ENCODE measurements at regions not wholly inside any gene's neighbourhood (a gene's known extent, or its start where the extent isn't known, plus 50 kb on each side); places are given as distances from the start of the nearest gene placed in this dataset.

- H3K36me3 ChIP-seq (ENCODE audit: control insufficient read depth in 4 of 4, insufficient read depth in 3 of 4, low read depth in 1 of 4, low read length in 3 of 4), result no peaks in the 10 kb centered on the region
- DNase-seq (ENCODE audit: low spot score), result no peak
- 86% methylated on average over 2 of the region's 2 CpGs for WGBS
- H3K4me3 ChIP-seq (ENCODE audit: low read depth in 1 of 3, low read length in 3 of 3), result no peak overlapping the region
- H3K9ac ChIP-seq (ENCODE audit: low read depth in 1 of 2, low read length in 2 of 2), result no peak overlapping the region
- no peak for TF ChIP-seq TAF1 (conservative IDR thresholded peaks at IDR 0.05)
- no peak for TF ChIP-seq FOXA1 (IDR thresholded peaks at IDR 0.05)
- no peak for TF ChIP-seq YY1 (IDR thresholded peaks at IDR 0.05)
- no peak for TF ChIP-seq EGR1 (IDR thresholded peaks at IDR 0.05; ENCODE audit: low read depth in 2 of 2)
- no peak for TF ChIP-seq JUND (IDR thresholded peaks at IDR 0.05)
- no peak for TF ChIP-seq ZBTB33 (IDR thresholded peaks at IDR 0.05)
- TF ChIP-seq SP1 (IDR thresholded peaks at IDR 0.05), result no peak
- TF ChIP-seq GABPA (IDR thresholded peaks at IDR 0.05 in 1 of 2, conservative IDR thresholded peaks at IDR 0.05 in 1 of 2), result no peak
- TF ChIP-seq FOXA2 (IDR thresholded peaks at IDR 0.05), result no peak
- H3K4me1 ChIP-seq (ENCODE audit: control insufficient read depth in 4 of 4, insufficient read depth in 4 of 4, low read length in 3 of 4), result peaks cover 0 to under 1% (median 0%) of the 10 kb centered on the region in 4 donors
- H3K27me3 ChIP-seq (ENCODE audit: control insufficient read depth in 4 of 4, insufficient read depth in 4 of 4, low read length in 3 of 4), result no peaks in the 10 kb centered on the region
- no peaks in the 10 kb centered on the region for H3K9me3 ChIP-seq (ENCODE audit: control insufficient read depth in 4 of 4, low read length in 3 of 4)
- no peak overlapping the region for H3K27ac ChIP-seq (ENCODE audit: low read depth in 1 of 2, low read length in 2 of 2)
Measured at GRCh38 chr12:75714462-75715322, 203.3 kb upstream of the KRR1 start.

- no peak for TF ChIP-seq ZBTB33 (IDR thresholded peaks at IDR 0.05)
- TF ChIP-seq MAX (IDR thresholded peaks at IDR 0.05), result no peak
- no peak for TF ChIP-seq TAF1 (conservative IDR thresholded peaks at IDR 0.05)
- TF ChIP-seq RAD21 (IDR thresholded peaks at IDR 0.05), result no peak
- no peak for TF ChIP-seq CTCF (IDR thresholded peaks at IDR 0.05; ENCODE audit: low read depth, low read length, missing input control)
- TF ChIP-seq JUND (IDR thresholded peaks at IDR 0.05), result no peak
- no peak for TF ChIP-seq FOXA2 (IDR thresholded peaks at IDR 0.05)
- TF ChIP-seq REST (IDR thresholded peaks at IDR 0.05), result no peak
- TF ChIP-seq GABPA (IDR thresholded peaks at IDR 0.05 in 1 of 2, conservative IDR thresholded peaks at IDR 0.05 in 1 of 2), result no peak
- no peak for TF ChIP-seq FOXA1 (IDR thresholded peaks at IDR 0.05)
- TF ChIP-seq NR2F2 (IDR thresholded peaks at IDR 0.05), result no peak
- TF ChIP-seq HNF4A (conservative IDR thresholded peaks at IDR 0.05), result no peak
- TF ChIP-seq RXRA (IDR thresholded peaks at IDR 0.05), result no peak
- 91% methylated on average over 3 of the region's 3 CpGs for WGBS
Measured at GRCh38 chr12:75713434-75713833, 202.0 kb upstream of the KRR1 start.

More at GRCh38 chr12:75713434-75713833, 202.0 kb upstream of the KRR1 start:
- no peak for DNase-seq (ENCODE audit: low spot score)
- H3K9me3 ChIP-seq (ENCODE audit: control insufficient read depth in 4 of 4, low read length in 3 of 4), result no peaks in the 10 kb centered on the region
- H3K9ac ChIP-seq (ENCODE audit: low read depth in 1 of 2, low read length in 2 of 2), result no peak overlapping the region
- H3K4me1 ChIP-seq (ENCODE audit: control insufficient read depth in 4 of 4, insufficient read depth in 4 of 4, low read length in 3 of 4), result peaks cover 0 to 2% (median 0%) of the 10 kb centered on the region in 4 donors
- no peak overlapping the region for H3K4me3 ChIP-seq (ENCODE audit: low read depth in 1 of 3, low read length in 3 of 3)
- H3K36me3 ChIP-seq (ENCODE audit: control insufficient read depth in 4 of 4, insufficient read depth in 3 of 4, low read depth in 1 of 4, low read length in 3 of 4), result no peaks in the 10 kb centered on the region
- H3K27ac ChIP-seq (ENCODE audit: low read depth in 1 of 2, low read length in 2 of 2), result no peak overlapping the region
- H3K27me3 ChIP-seq (ENCODE audit: control insufficient read depth in 4 of 4, insufficient read depth in 4 of 4, low read length in 3 of 4), result no peaks in the 10 kb centered on the region

All from liver (tissue), 8 donors.